HL-60 (cell line): ENCODE measurements at regions not wholly inside any gene's neighbourhood (a gene's known extent, or its start where the extent isn't known, plus 50 kb on each side); places are given as distances from the start of the nearest gene placed in this dataset.

Experiments used
- DNase-seq, 2 experiments: peaks; one replicate each; pipeline ENCODE4 v3.0.0-alpha.2; 2010 to 2020; ENCODE audit warnings: low read depth in 1 of 2, low spot score in 1 of 2
- H3K27ac ChIP-seq: fragments of 250-450 bp; sonication (Bioruptor Pico); replicated peaks from 2 replicates; pipeline ENCODE4 v1.5.1; 2020; ENCODE audit warnings: mild to moderate bottlenecking, moderate library complexity
- H3K27me3 ChIP-seq: fragments of 250-450 bp; sonication (Bioruptor Pico); 2 replicates; pipeline ENCODE4 v1.5.1; 2021; ENCODE audit warnings: mild to moderate bottlenecking, moderate library complexity; ENCODE audit not compliant: insufficient read depth, poor library complexity, severe bottlenecking
- H3K4me3 ChIP-seq: replicated peaks from 2 replicates; pipeline ENCODE4 v1.5.1; 2011; ENCODE audit warnings: mild to moderate bottlenecking, control low read depth, low read length; ENCODE audit not compliant: insufficient read depth
- CTCF ChIP-seq: IDR thresholded peaks from one replicate; pipeline ENCODE4 v1.5.1; 2011; ENCODE audit warnings: low read length, control low read depth, inconsistent platforms; ENCODE audit not compliant: insufficient read depth
- GABPA ChIP-seq: IDR thresholded peaks from 2 replicates; pipeline ENCODE4 v1.6.1; 2012; ENCODE audit warnings: low read depth
- POLR2AphosphoS5 ChIP-seq: IDR thresholded peaks from 2 replicates; pipeline ENCODE4 v1.6.1; 2012; ENCODE audit warnings: low read depth
- REST ChIP-seq: IDR thresholded peaks from 2 replicates; pipeline ENCODE4 v1.6.1; 2012; ENCODE audit warnings: low read depth; ENCODE audit not compliant: insufficient replicate concordance
- SPI1 ChIP-seq: IDR thresholded peaks from 2 replicates; pipeline ENCODE4 v1.6.1; 2012; ENCODE audit warnings: low read depth, mild to moderate bottlenecking, borderline replicate concordance

- no peak overlapping the region for H3K27ac ChIP-seq
- H3K27me3 ChIP-seq, result no peaks in the 10 kb centered on the region
- TF ChIP-seq REST (no peak), GABPA (no peak), CTCF (no peak), SPI1 (no peak), POLR2AphosphoS5 (no peak)
- no peak overlapping the region for H3K4me3 ChIP-seq
- no peak for DNase-seq
Measured at GRCh38 chr4:158999849-159000248, 103.0 kb upstream of the RAPGEF2 start.

GRCh38 chr4:159002950-159003349 lies 99.9 kb upstream of the RAPGEF2 start:
- H3K27ac ChIP-seq, result no peak overlapping the region

More at GRCh38 chr4:159002950-159003349, 99.9 kb upstream of the RAPGEF2 start:
- TF ChIP-seq POLR2AphosphoS5 (no peak), SPI1 (no peak), CTCF (no peak), REST (no peak), GABPA (no peak)
- H3K27me3 ChIP-seq, result no peaks in the 10 kb centered on the region
- H3K4me3 ChIP-seq, result no peak overlapping the region
- DNase-seq, result no peak
